ENCODE measurements at regions not wholly inside any gene's neighbourhood (a gene's known extent, or its start where the extent isn't known, plus 50 kb on each side); places are given as distances from the start of the nearest gene placed in this dataset.

GRCh38 chr12:24364921-24365320 lies 415.5 kb upstream of the SOX5 start:
- peaks cover 0 to 3% (median 0%) of the 10 kb centered on the region in 6 donors for H3K4me1 ChIP-seq
- TF ChIP-seq POLR2A (IDR thresholded peaks at IDR 0.05) (no peak), CTCF (IDR thresholded peaks at IDR 0.05 in 8 of 11, conservative IDR thresholded peaks at IDR 0.05 in 3 of 11) (no peak), POLR2AphosphoS5 (IDR thresholded peaks at IDR 0.05) (no peak)
- H3K9me3 ChIP-seq: no peaks in the 10 kb centered on the region
- WGBS, 5 donors: 35 to 82% (median 76%) methylated on average over 2 of the region's 2 CpGs
- H3K27ac ChIP-seq: no peak overlapping the region
- intact Hi-C loops (cut with DNase I; ENCODE audit: low total_unique reads): no loop called here
- no peaks in the 10 kb centered on the region for H3K27me3 ChIP-seq (replicated peaks in 1 of 7)
- no peak for DNase-seq
- no peak overlapping the region for H3K4me3 ChIP-seq
- H3K36me3 ChIP-seq: no peaks in the 10 kb centered on the region

GRCh38 chr12:24363177-24363754 lies 413.8 kb upstream of the SOX5 start:
- WGBS, 5 donors: 63 to 88% (median 70%) methylated on average over 3 of the region's 3 CpGs
- Histone ChIP-seq H3K36me3 (no peaks in the 10 kb centered on the region), H3K9me3 (no peaks in the 10 kb centered on the region), H3K27me3 (replicated peaks in 1 of 7) (no peaks in the 10 kb centered on the region), H3K27ac (no peak overlapping the region), H3K4me3 (no peak overlapping the region), H3K4me1 (peaks cover 0 to 3% (median 0%) of the 10 kb centered on the region in 6 donors)
- TF ChIP-seq CTCF (IDR thresholded peaks at IDR 0.05 in 8 of 11, conservative IDR thresholded peaks at IDR 0.05 in 3 of 11) (no peak), POLR2A (IDR thresholded peaks at IDR 0.05) (no peak), POLR2AphosphoS5 (IDR thresholded peaks at IDR 0.05) (no peak)
- intact Hi-C loops (cut with DNase I; ENCODE audit: low total_unique reads): no loop called here
- DNase-seq: no peak

- no peak for TF ChIP-seq POLR2AphosphoS5 (IDR thresholded peaks at IDR 0.05)
- no peak for TF ChIP-seq CTCF (IDR thresholded peaks at IDR 0.05 in 8 of 11, conservative IDR thresholded peaks at IDR 0.05 in 3 of 11)
- TF ChIP-seq POLR2A (IDR thresholded peaks at IDR 0.05): no peak
- Histone ChIP-seq H3K4me1 (peaks cover 0 to 3% (median 0%) of the 10 kb centered on the region in 6 donors), H3K4me3 (no peak overlapping the region), H3K36me3 (no peaks in the 10 kb centered on the region), H3K9me3 (no peaks in the 10 kb centered on the region), H3K27ac (no peak overlapping the region), H3K27me3 (replicated peaks in 1 of 7) (no peaks in the 10 kb centered on the region)
- intact Hi-C loops (cut with DNase I; ENCODE audit: low total_unique reads): no loop called here
- DNase-seq: no peak
- WGBS, 5 donors: 62 to 79% (median 73%) methylated on average over 6 of the region's 6 CpGs
Observed at GRCh38 chr12:24361877-24362580, 412.6 kb upstream of the SOX5 start.

- 63 to 76% (median 70%) methylated on average over 5 of the region's 5 CpGs for WGBS, 5 donors
- intact Hi-C loops (cut with DNase I; ENCODE audit: low total_unique reads): no loop called here
- DNase-seq: no peak
- TF ChIP-seq CTCF (IDR thresholded peaks at IDR 0.05 in 8 of 11, conservative IDR thresholded peaks at IDR 0.05 in 3 of 11) (no peak), POLR2AphosphoS5 (IDR thresholded peaks at IDR 0.05) (no peak), POLR2A (IDR thresholded peaks at IDR 0.05) (no peak)
- H3K4me1 ChIP-seq: peaks cover 0 to 3% (median 0%) of the 10 kb centered on the region in 6 donors
- H3K9me3 ChIP-seq: no peaks in the 10 kb centered on the region
- no peak overlapping the region for H3K4me3 ChIP-seq
- no peaks in the 10 kb centered on the region for H3K27me3 ChIP-seq (replicated peaks in 1 of 7)
- no peaks in the 10 kb centered on the region for H3K36me3 ChIP-seq
- no peak overlapping the region for H3K27ac ChIP-seq
Observed at GRCh38 chr12:24360907-24361306, 411.4 kb upstream of the SOX5 start.

Data from spleen (tissue), 11 donors.